CD4-positive, alpha-beta T cell treated with Interferon alpha-2 for 1 hour (primary cell): ENCODE measurements at regions not wholly inside any gene's neighbourhood (a gene's known extent, or its start where the extent isn't known, plus 50 kb on each side); places are given as distances from the start of the nearest gene placed in this dataset.
"Not testable (repeated sequence)": the region's sequence is repeated elsewhere in the genome, so short reads cannot be mapped to it uniquely, and the experiment has no call there.

Source experiments
- DNase-seq, 2 donors: peaks; one replicate each; pipeline ENCODE4 v3.0.0-alpha.2; 2020 to 2022

GRCh38 chr5:27996665-27997064 is 958.3 kb upstream of the CDH9 start:
- no peak for DNase-seq

GRCh38 chr5:27995867-27996266 is 957.5 kb upstream of the CDH9 start:
- no peak for DNase-seq

- DNase-seq: no peak
Observed at GRCh38 chr5:27978322-27978721, 939.9 kb upstream of the CDH9 start.

GRCh38 chr5:27969157-27969556 is 930.8 kb upstream of the CDH9 start:
- DNase-seq: no peak

- DNase-seq: no peak
Observed at GRCh38 chr5:27963050-27963783, 924.8 kb upstream of the CDH9 start.

GRCh38 chr5:27962198-27962597 is 923.8 kb upstream of the CDH9 start:
- DNase-seq: no peak

GRCh38 chr5:27947088-27947487 is 908.7 kb upstream of the CDH9 start:
- DNase-seq: no peak

GRCh38 chr5:27944471-27944870 is 906.1 kb upstream of the CDH9 start:
- DNase-seq: no peak

GRCh38 chr5:27938989-27939388 is 900.6 kb upstream of the CDH9 start:
- no peak for DNase-seq

- no peak for DNase-seq
Observed at GRCh38 chr5:27928060-27928459, 889.7 kb upstream of the CDH9 start.

GRCh38 chr5:27911216-27911615 is 872.8 kb upstream of the CDH9 start:
- DNase-seq: no peak

- DNase-seq: no peak
Observed at GRCh38 chr5:27908341-27908740, 870.0 kb upstream of the CDH9 start.

GRCh38 chr5:27906931-27907601 is 868.7 kb upstream of the CDH9 start:
- DNase-seq: no peak

GRCh38 chr5:27906481-27906880 is 868.1 kb upstream of the CDH9 start:
- DNase-seq: no peak

GRCh38 chr5:27900761-27901160 is 862.4 kb upstream of the CDH9 start:
- no peak for DNase-seq

GRCh38 chr5:27876071-27876470 is 837.7 kb upstream of the CDH9 start:
- DNase-seq: no peak

- no peak for DNase-seq
Observed at GRCh38 chr5:27875148-27875547, 836.8 kb upstream of the CDH9 start.

GRCh38 chr5:27868292-27868691 is 829.9 kb upstream of the CDH9 start:
- DNase-seq: no peak

- DNase-seq: no peak
Observed at GRCh38 chr5:27855491-27855890, 817.1 kb upstream of the CDH9 start.

- no peak for DNase-seq
Observed at GRCh38 chr5:27854243-27854852, 816.0 kb upstream of the CDH9 start.

- no peak for DNase-seq
Observed at GRCh38 chr5:27845248-27845647, 806.9 kb upstream of the CDH9 start.

GRCh38 chr5:27836704-27837103 is 798.3 kb upstream of the CDH9 start:
- DNase-seq: not testable (repeated sequence)

GRCh38 chr5:27832886-27833285 is 794.5 kb upstream of the CDH9 start:
- DNase-seq: no peak

- DNase-seq: no peak
Observed at GRCh38 chr5:27830546-27830945, 792.2 kb upstream of the CDH9 start.
